SK-N-SH treated with all-trans-retinoic acid at 6 μM for 48 hours (cell line): ENCODE measurements at regions not wholly inside any gene's neighbourhood (a gene's known extent, or its start where the extent isn't known, plus 50 kb on each side); places are given as distances from the start of the nearest gene placed in this dataset.

Source experiments
- ARNTL ChIP-seq: fragments of 450-650 bp; formaldehyde crosslinking; IDR thresholded peaks from 2 replicates; pipeline ENCODE4 v1.5.0; 2020; ENCODE audit warnings: low read depth, mild to moderate bottlenecking, moderate library complexity, borderline replicate concordance
- BACH2 ChIP-seq: fragments of 250-450 bp; sonication (Bioruptor Pico); IDR thresholded peaks from 2 replicates; pipeline ENCODE4 v1.9.0; 2021; ENCODE audit warnings: mild to moderate bottlenecking, borderline replicate concordance
- CSRNP3 ChIP-seq: fragments of 250-450 bp; sonication (Bioruptor Pico); IDR thresholded peaks from 2 replicates; pipeline ENCODE4 v1.5.1; 2021; ENCODE audit warnings: mild to moderate bottlenecking, moderate library complexity
- ISL1 ChIP-seq: fragments of 250-450 bp; sonication (Bioruptor Pico); IDR thresholded peaks from 2 replicates; pipeline ENCODE4 v2.1.2; 2022; ENCODE audit warnings: mild to moderate bottlenecking, moderate library complexity
- PPARA ChIP-seq: fragments of 250-450 bp; sonication (Bioruptor Pico); IDR thresholded peaks from 2 replicates; pipeline ENCODE4 v1.5.0; 2020; ENCODE audit warnings: mild to moderate bottlenecking, borderline replicate concordance
- SNAI2 ChIP-seq: fragments of 250-450 bp; sonication (Bioruptor Pico); IDR thresholded peaks from 2 replicates; pipeline ENCODE4 v1.5.0; 2020; ENCODE audit warnings: mild to moderate bottlenecking, moderate library complexity
- TCF4 ChIP-seq: fragments of 250-450 bp; sonication (Bioruptor Pico); IDR thresholded peaks from 2 replicates; pipeline ENCODE4 v1.8.0; 2021; ENCODE audit warnings: mild to moderate bottlenecking, moderate library complexity, borderline replicate concordance
- TOX ChIP-seq: fragments of 250-450 bp; sonication (Bioruptor Pico); IDR thresholded peaks from 2 replicates; pipeline ENCODE4 v1.8.0; 2021; ENCODE audit warnings: mild to moderate bottlenecking, moderate library complexity, borderline replicate concordance
- TSHZ2 ChIP-seq: fragments of 250-450 bp; sonication (Bioruptor Pico); IDR thresholded peaks from 2 replicates; pipeline ENCODE4 v1.5.0; 2020; ENCODE audit warnings: mild to moderate bottlenecking, moderate library complexity
- ZFP3 ChIP-seq: fragments of 250-450 bp; sonication (Bioruptor Pico); IDR thresholded peaks from 2 replicates; pipeline ENCODE4 v1.5.0; 2020; ENCODE audit warnings: mild to moderate bottlenecking, moderate library complexity
- ZFP30 ChIP-seq: fragments of 450-650 bp; formaldehyde crosslinking; IDR thresholded peaks from 2 replicates; pipeline ENCODE4 v1.5.0; 2022; ENCODE audit warnings: mild to moderate bottlenecking, moderate library complexity
- ZNF565 ChIP-seq: fragments of 450-650 bp; formaldehyde crosslinking; conservative IDR thresholded peaks from 2 replicates; pipeline ENCODE4 v1.5.0; 2020; ENCODE audit warnings: low read depth, mild to moderate bottlenecking, moderate library complexity
- ZNF70 ChIP-seq: fragments of 450-650 bp; formaldehyde crosslinking; IDR thresholded peaks from 2 replicates; pipeline ENCODE4 v1.5.0; 2020; ENCODE audit warnings: mild to moderate bottlenecking, moderate library complexity
- ZNF8 ChIP-seq: fragments of 450-650 bp; formaldehyde crosslinking; IDR thresholded peaks from 2 replicates; pipeline ENCODE4 v1.5.0; 2020; ENCODE audit warnings: mild to moderate bottlenecking, moderate library complexity

GRCh38 chr2:163463411-163463810 lies 272.4 kb downstream of the FIGN start:
- TF ChIP-seq CSRNP3 (CRISPR knock-in tag) (no peak), SNAI2 (CRISPR knock-in tag) (no peak), TCF4 (CRISPR knock-in tag) (no peak), TSHZ2 (no peak), ZFP3 (CRISPR knock-in tag) (no peak), PPARA (CRISPR knock-in tag) (no peak), ZFP30 (CRISPR knock-in tag) (no peak), BACH2 (CRISPR knock-in tag) (no peak), ZNF8 (CRISPR knock-in tag) (no peak), TOX (no peak), ISL1 (no peak), ZNF565 (no peak), ZNF70 (CRISPR knock-in tag) (no peak), ARNTL (CRISPR knock-in tag) (no peak)
